H1 (cell line): ENCODE measurements at regions not wholly inside any gene's neighbourhood (a gene's known extent, or its start where the extent isn't known, plus 50 kb on each side); places are given as distances from the start of the nearest gene placed in this dataset.

Experiments
- CHD7 ChIP-seq: fragments of 300-600 bp; sonication (generic); IDR thresholded peaks from 2 replicates; pipeline ENCODE4 v1.7.1; 2012; ENCODE audit warnings: low read length, moderate library complexity, mild to moderate bottlenecking, inconsistent platforms; ENCODE audit not compliant: insufficient replicate concordance
- FOSL1 ChIP-seq: IDR thresholded peaks from 2 replicates; pipeline ENCODE4 v1.6.1; 2011; ENCODE audit warnings: mild to moderate bottlenecking, low read depth, low read length, moderate library complexity; ENCODE audit not compliant: insufficient read depth
- RAD21 ChIP-seq, 2 experiments: IDR thresholded peaks in 1 of 2; conservative IDR thresholded peaks in 1 of 2; 2 replicates each; pipeline ENCODE4 v1.6.1; 2011; ENCODE audit warnings: low read depth in 2 of 2, low read length in 2 of 2, improper control_type of control experiment in 1 of 2, inconsistent platforms in 1 of 2, mild to moderate bottlenecking in 1 of 2, moderate library complexity in 1 of 2
- SP4 ChIP-seq: IDR thresholded peaks from 2 replicates; pipeline ENCODE4 v1.6.1; 2012; ENCODE audit warnings: low read length, inconsistent platforms

DNA sequence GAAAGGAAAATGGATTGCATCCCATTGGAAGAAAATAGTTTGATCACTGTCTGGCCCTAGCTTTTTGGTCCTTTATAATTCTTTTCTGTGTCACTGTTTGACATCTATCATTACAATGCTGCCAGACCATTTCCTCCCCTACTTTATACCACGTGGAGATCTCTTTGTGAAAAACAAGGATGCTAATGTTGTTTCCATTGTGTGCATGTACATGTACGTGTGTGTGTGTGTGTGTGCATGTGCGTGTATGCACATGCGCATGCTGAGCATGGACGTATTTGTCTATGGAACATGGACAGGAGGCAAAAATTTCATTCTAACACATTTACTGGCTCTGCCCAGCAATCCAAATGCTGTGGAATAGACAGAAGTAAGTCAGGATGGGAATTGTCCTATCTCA is 153.1 kb upstream of the PLXNA2 start (continued):
- TF ChIP-seq CHD7 (no peak), FOSL1 (no peak), SP4 (no peak), RAD21 (IDR thresholded peaks at IDR 0.05 in 1 of 2, conservative IDR thresholded peaks at IDR 0.05 in 1 of 2; ENCODE audit: low read depth in 2 of 2, low read length in 2 of 2) (no peak)
